ENCODE measurements at regions not wholly inside any gene's neighbourhood (a gene's known extent, or its start where the extent isn't known, plus 50 kb on each side); places are given as distances from the start of the nearest gene placed in this dataset.

DNA sequence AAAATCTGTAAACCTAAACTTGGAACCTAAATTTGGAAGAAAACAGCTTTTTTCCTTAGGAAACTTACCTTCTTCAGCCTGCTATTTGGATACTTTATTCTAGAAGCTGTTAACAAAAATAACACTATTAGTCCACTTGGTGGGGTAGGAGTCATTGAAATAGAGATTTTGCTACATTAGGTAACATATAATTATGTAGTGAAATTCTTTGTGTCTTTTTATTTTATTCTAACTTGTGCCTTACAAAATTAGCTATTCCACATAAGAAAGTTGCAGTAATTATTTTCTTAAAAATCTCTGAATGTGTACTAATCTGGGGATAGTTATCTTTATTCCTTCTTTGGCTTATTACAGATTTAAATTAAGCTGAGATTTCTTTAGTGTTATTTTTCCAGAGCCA lies 360.4 kb upstream of the ROBO2 start:
- TF ChIP-seq ZBTB4 (CRISPR knock-in tag; IDR thresholded peaks at IDR 0.05) = no peak
- no peak for TF ChIP-seq NR2C1 (IDR thresholded peaks at IDR 0.05)
- no peak for TF ChIP-seq BACH1 (IDR thresholded peaks at IDR 0.05; ENCODE audit: borderline replicate concordance)
- no peak for TF ChIP-seq NR2F1 (conservative IDR thresholded peaks at IDR 0.05)
- no peak for TF ChIP-seq EED (IDR thresholded peaks at IDR 0.05; ENCODE audit: low read depth)
- no peak for TF ChIP-seq YY1 (IDR thresholded peaks at IDR 0.05; ENCODE audit: low read depth, low read length)
- no peak for TF ChIP-seq PBX3 (IDR thresholded peaks at IDR 0.05; ENCODE audit: insufficient replicate concordance, low read depth, low read length)
- TF ChIP-seq, protein P1, sequence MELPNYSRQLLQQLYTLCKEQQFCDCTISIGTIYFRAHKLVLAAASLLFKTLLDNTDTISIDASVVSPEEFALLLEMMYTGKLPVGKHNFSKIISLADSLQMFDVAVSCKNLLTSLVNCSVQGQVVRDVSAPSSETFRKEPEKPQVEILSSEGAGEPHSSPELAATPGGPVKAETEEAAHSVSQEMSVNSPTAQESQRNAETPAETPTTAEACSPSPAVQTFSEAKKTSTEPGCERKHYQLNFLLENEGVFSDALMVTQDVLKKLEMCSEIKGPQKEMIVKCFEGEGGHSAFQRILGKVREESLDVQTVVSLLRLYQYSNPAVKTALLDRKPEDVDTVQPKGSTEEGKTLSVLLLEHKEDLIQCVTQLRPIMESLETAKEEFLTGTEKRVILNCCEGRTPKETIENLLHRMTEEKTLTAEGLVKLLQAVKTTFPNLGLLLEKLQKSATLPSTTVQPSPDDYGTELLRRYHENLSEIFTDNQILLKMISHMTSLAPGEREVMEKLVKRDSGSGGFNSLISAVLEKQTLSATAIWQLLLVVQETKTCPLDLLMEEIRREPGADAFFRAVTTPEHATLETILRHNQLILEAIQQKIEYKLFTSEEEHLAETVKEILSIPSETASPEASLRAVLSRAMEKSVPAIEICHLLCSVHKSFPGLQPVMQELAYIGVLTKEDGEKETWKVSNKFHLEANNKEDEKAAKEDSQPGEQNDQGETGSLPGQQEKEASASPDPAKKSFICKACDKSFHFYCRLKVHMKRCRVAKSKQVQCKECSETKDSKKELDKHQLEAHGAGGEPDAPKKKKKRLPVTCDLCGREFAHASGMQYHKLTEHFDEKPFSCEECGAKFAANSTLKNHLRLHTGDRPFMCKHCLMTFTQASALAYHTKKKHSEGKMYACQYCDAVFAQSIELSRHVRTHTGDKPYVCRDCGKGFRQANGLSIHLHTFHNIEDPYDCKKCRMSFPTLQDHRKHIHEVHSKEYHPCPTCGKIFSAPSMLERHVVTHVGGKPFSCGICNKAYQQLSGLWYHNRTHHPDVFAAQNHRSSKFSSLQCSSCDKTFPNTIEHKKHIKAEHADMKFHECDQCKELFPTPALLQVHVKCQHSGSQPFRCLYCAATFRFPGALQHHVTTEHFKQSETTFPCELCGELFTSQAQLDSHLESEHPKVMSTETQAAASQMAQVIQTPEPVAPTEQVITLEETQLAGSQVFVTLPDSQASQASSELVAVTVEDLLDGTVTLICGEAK (IDR thresholded peaks at IDR 0.05; ENCODE audit: borderline replicate concordance) = no peak
- no peak for TF ChIP-seq ETV6 (conservative IDR thresholded peaks at IDR 0.05 in 1 of 2, IDR thresholded peaks at IDR 0.05 in 1 of 2; ENCODE audit: borderline replicate concordance in 1 of 2, low read depth in 1 of 2)
- TF ChIP-seq IRF5 (IDR thresholded peaks at IDR 0.05; ENCODE audit: borderline replicate concordance) = no peak
- no peak for TF ChIP-seq TAF1 (IDR thresholded peaks at IDR 0.05; ENCODE audit: borderline replicate concordance, low read depth, low read length)
- TF ChIP-seq SP1 (IDR thresholded peaks at IDR 0.05; ENCODE audit: low read depth, low read length) = no peak
- TF ChIP-seq SMAD1 (IDR thresholded peaks at IDR 0.05; ENCODE audit: low read depth, partially characterized antibody) = no peak
- TF ChIP-seq POLR2A (IDR thresholded peaks at IDR 0.05; ENCODE audit: low read depth, low read length) = no peak
- TF ChIP-seq CHD4 (IDR thresholded peaks at IDR 0.05) = no peak
- FAIRE-seq (no peak), DNase-seq (ENCODE audit: low read depth, low spot score) (no peak), ATAC-seq (no peak)
- H3K4me1 ChIP-seq (ENCODE audit: control insufficient read depth, insufficient read depth, low read length) = no peaks in the 10 kb centered on the region
- H3K4me2 ChIP-seq (ENCODE audit: control insufficient read depth, insufficient read depth) = no peak overlapping the region
- ChIA-PET POLR2A (no interaction called here), SMC1A (ENCODE audit: uncharacterized antibody, unreplicated experiment) (interaction anchor here (0.6 to 1.2 kb wide), 5 partner anchors 16 to 641 kb away, joined by 3 to 4 read pairs (median 3); no protein-coding TSS in a partner anchor), RAD21 (ENCODE audit: unreplicated experiment) (interaction anchor here (1.1 kb wide), 1 partner anchor 19 kb away, joined by 3 read pairs; no protein-coding TSS in a partner anchor), CTCF (interaction anchor here (0.8 to 1.3 kb wide), 3 partner anchors 30 to 642 kb away, joined by 3 to 4 read pairs (median 3); no protein-coding TSS in a partner anchor)
- H3K36me3 ChIP-seq (ENCODE audit: control insufficient read depth in 2 of 2, insufficient read depth in 2 of 2, low read length in 1 of 2) = no peaks in the 10 kb centered on the region
- H3K27ac ChIP-seq (ENCODE audit: control insufficient read depth, insufficient read depth) = no peak overlapping the region
- H3K9ac ChIP-seq (ENCODE audit: control insufficient read depth, insufficient read depth, low read length) = no peak overlapping the region
- H3K4me3 ChIP-seq = no peak overlapping the region
- intact Hi-C loops (cut with micrococcal nuclease; ENCODE audit: unreplicated experiment) = no loop called here
- H3K27me3 ChIP-seq (replicated peaks in 1 of 2; ENCODE audit: control insufficient read depth in 2 of 2, insufficient read depth in 2 of 2, low read length in 1 of 2) = no peaks in the 10 kb centered on the region
- no peak overlapping the region for H2AFZ ChIP-seq (ENCODE audit: control insufficient read depth, low read depth, low read length)
- H3K9me3 ChIP-seq (replicated peaks; ENCODE audit: control insufficient read depth, insufficient read depth, low read length) = no peaks in the 10 kb centered on the region
- BruUV-seq (replicated peaks) = no TSS peak
- in situ Hi-C loops (cut with MboI) = no loop called here
- no peaks in the 10 kb centered on the region for H4K20me1 ChIP-seq (ENCODE audit: control insufficient read depth, insufficient read depth)
- H3K79me2 ChIP-seq (ENCODE audit: control insufficient read depth, insufficient read depth, low read length) = no peaks in the 10 kb centered on the region
